GM23338 (cell line): ENCODE measurements at regions not wholly inside any gene's neighbourhood (a gene's known extent, or its start where the extent isn't known, plus 50 kb on each side); places are given as distances from the start of the nearest gene placed in this dataset.

Experiments
- ATAC-seq: fragments of 200-7000 bp; cut with Tn5 transposase; 3 replicates; pipeline ENCODE4 v1.9.1; 2020
- DNase-seq: peaks from one replicate; pipeline ENCODE4 v3.0.0-alpha.2; 2015; ENCODE audit warnings: low spot score
- H2AFZ ChIP-seq: fragments of 200-600 bp; sonication (generic); 2 replicates; pipeline ENCODE4 v1.8.0; 2016; ENCODE audit warnings: antibody characterized with exemption, mild to moderate bottlenecking, moderate library complexity
- H3F3A ChIP-seq: fragments of 200-600 bp; sonication (generic); replicated peaks from 2 replicates; pipeline ENCODE4 v1.8.0; 2017; ENCODE audit warnings: antibody characterized with exemption, mixed run types, low read depth
- H3K27ac ChIP-seq: fragments of 200-600 bp; sonication (generic); 2 replicates; pipeline ENCODE4 v1.6.1; 2016; ENCODE audit warnings: low read depth
- H3K27me3 ChIP-seq: fragments of 200-600 bp; sonication (generic); 2 replicates; pipeline ENCODE4 v1.8.0; 2016; ENCODE audit warnings: mild to moderate bottlenecking, mixed run types, moderate library complexity; ENCODE audit not compliant: insufficient read depth
- H3K36me3 ChIP-seq: fragments of 200-600 bp; sonication (generic); 2 replicates; pipeline ENCODE4 v1.8.0; 2016; ENCODE audit warnings: mild to moderate bottlenecking; ENCODE audit not compliant: insufficient read depth
- H3K4me1 ChIP-seq: fragments of 200-600 bp; sonication (generic); 2 replicates; pipeline ENCODE4 v1.8.0; 2016; ENCODE audit warnings: mild to moderate bottlenecking, moderate library complexity; ENCODE audit not compliant: insufficient read depth
- H3K4me2 ChIP-seq: fragments of 200-600 bp; sonication (generic); 2 replicates; pipeline ENCODE4 v1.7.1; 2017; ENCODE audit warnings: mixed run types
- H3K4me3 ChIP-seq: fragments of 200-600 bp; sonication (generic); 2 replicates; pipeline ENCODE4 v1.6.1; 2016; ENCODE audit warnings: mixed run types
- H3K79me2 ChIP-seq: fragments of 200-600 bp; sonication (generic); replicated peaks from 2 replicates; pipeline ENCODE4 v1.8.0; 2017; ENCODE audit warnings: mild to moderate bottlenecking; ENCODE audit not compliant: insufficient read depth
- H3K9me2 ChIP-seq: fragments of 200-600 bp; sonication (generic); 2 replicates; pipeline ENCODE4 v1.8.0; 2017; ENCODE audit not compliant: insufficient read depth
- H4K20me1 ChIP-seq: fragments of 200-600 bp; sonication (generic); replicated peaks from 2 replicates; pipeline ENCODE4 v1.8.0; 2017; ENCODE audit warnings: mild to moderate bottlenecking; ENCODE audit not compliant: insufficient read depth
- H3K27ac Mint-ChIP-seq: 2 replicates; pipeline ENCODE4 v1.8.0; 2020; ENCODE audit warnings: inconsistent platforms, mild to moderate bottlenecking, moderate library complexity, mixed read lengths
- H3K27me3 Mint-ChIP-seq: 3 replicates; pipeline ENCODE4 v1.8.0; 2022; ENCODE audit warnings: low read depth, mild to moderate bottlenecking, moderate library complexity, mixed read lengths, inconsistent platforms; ENCODE audit not compliant: insufficient read depth, poor library complexity
- H3K36me3 Mint-ChIP-seq: 3 replicates; pipeline ENCODE4 v1.8.0; 2021; ENCODE audit warnings: low read depth, mild to moderate bottlenecking, inconsistent platforms, moderate library complexity, mixed read lengths
- H3K4me1 Mint-ChIP-seq: 3 replicates; pipeline ENCODE4 v1.8.0; 2020; ENCODE audit warnings: mild to moderate bottlenecking, inconsistent platforms, mixed read lengths
- H3K4me3 Mint-ChIP-seq: 3 replicates; pipeline ENCODE4 v1.8.0; 2021; ENCODE audit warnings: moderate library complexity, mild to moderate bottlenecking, inconsistent platforms, mixed read lengths
- H3K9me3 Mint-ChIP-seq: 3 replicates; pipeline ENCODE4 v1.8.0; 2020; ENCODE audit warnings: moderate library complexity, mild to moderate bottlenecking, inconsistent platforms, mixed read lengths
- CREB1 ChIP-seq: fragments of 250-450 bp; sonication (Bioruptor Pico); IDR thresholded peaks from 2 replicates; pipeline ENCODE4 v1.5.0; 2020; ENCODE audit warnings: low read depth, mild to moderate bottlenecking, moderate library complexity
- CTCF ChIP-seq, 2 experiments: fragments of 200-600 bp in 1 of 2; sonication (generic) in 1 of 2; conservative IDR thresholded peaks; 2 replicates each; pipeline versions ENCODE4 v1.5.1 to v1.6.1; 2016 to 2017; ENCODE audit warnings: antibody characterized with exemption in 2 of 2, low read depth in 2 of 2, mild to moderate bottlenecking in 2 of 2, moderate library complexity in 1 of 2
- ETS1 ChIP-seq: IDR thresholded peaks from 2 replicates; pipeline ENCODE4 v1.6.1; 2016; ENCODE audit warnings: antibody characterized with exemption
- EZH2 ChIP-seq: fragments of 200-600 bp; sonication (generic); IDR thresholded peaks from one replicate; pipeline ENCODE4 v1.8.0; 2017; ENCODE audit warnings: antibody characterized with exemption, mild to moderate bottlenecking, low read depth; ENCODE audit not compliant: unreplicated experiment
- EZH2phosphoT487 ChIP-seq: fragments of 200-600 bp; sonication (generic); IDR thresholded peaks from one replicate; pipeline ENCODE4 v1.8.1; 2018; ENCODE audit warnings: antibody characterized with exemption; ENCODE audit not compliant: unreplicated experiment
- JUNB ChIP-seq: IDR thresholded peaks from one replicate; pipeline ENCODE4 v1.6.1; 2016; ENCODE audit warnings: antibody characterized with exemption; ENCODE audit not compliant: unreplicated experiment
- NANOG ChIP-seq: IDR thresholded peaks from 2 replicates; pipeline ENCODE4 v1.6.1; 2016; ENCODE audit warnings: antibody characterized with exemption, borderline replicate concordance
- POLR2AphosphoS5 ChIP-seq: IDR thresholded peaks from 2 replicates; pipeline ENCODE4 v1.6.1; 2016; ENCODE audit warnings: antibody characterized with exemption, low read depth
- REST ChIP-seq: IDR thresholded peaks from one replicate; pipeline ENCODE4 v1.6.1; 2018; ENCODE audit warnings: antibody characterized with exemption; ENCODE audit not compliant: unreplicated experiment
- STAT1 ChIP-seq: IDR thresholded peaks from one replicate; pipeline ENCODE4 v1.6.1; 2016; ENCODE audit warnings: antibody characterized with exemption; ENCODE audit not compliant: unreplicated experiment
- ZNF114 ChIP-seq: fragments of 250-450 bp; sonication (Bioruptor Pico); IDR thresholded peaks from 2 replicates; pipeline ENCODE4 v1.5.0; 2020; ENCODE audit warnings: mild to moderate bottlenecking, moderate library complexity
- ZNF331 ChIP-seq: fragments of 250-450 bp; sonication (Bioruptor Pico); IDR thresholded peaks from 2 replicates; pipeline ENCODE4 v1.5.0; 2020; ENCODE audit warnings: low read depth, mild to moderate bottlenecking, moderate library complexity
- ZNF462 ChIP-seq: fragments of 250-450 bp; sonication (Bioruptor Pico); IDR thresholded peaks from 2 replicates; pipeline ENCODE4 v1.5.0; 2020; ENCODE audit warnings: mild to moderate bottlenecking, moderate library complexity

DNA sequence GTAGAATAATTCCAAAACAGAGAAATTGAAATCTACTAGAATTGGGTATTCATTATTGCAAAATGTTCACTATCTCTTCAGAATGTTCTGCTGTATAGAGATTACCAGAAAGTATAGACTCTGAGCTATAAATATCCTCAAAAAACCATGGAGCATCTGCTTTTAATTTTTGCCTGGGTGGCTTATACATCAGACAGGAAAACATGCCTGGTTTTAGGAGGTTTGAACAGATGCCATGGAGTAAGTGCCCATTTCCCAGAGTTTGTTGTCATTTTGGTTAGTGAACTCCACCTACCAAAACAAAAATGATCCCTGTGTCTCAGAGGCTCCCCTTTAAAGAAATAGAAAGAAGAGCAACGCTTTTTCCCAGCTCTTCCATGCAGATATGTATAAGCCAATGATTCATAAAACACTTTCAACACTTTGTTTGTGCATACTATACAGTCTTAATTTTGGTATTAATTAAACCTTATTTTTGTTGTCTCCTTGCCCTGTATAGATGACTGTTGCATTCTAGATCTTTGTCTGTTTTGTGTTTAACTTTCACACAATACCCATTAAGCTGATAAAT is 68.7 kb downstream of the MEPE start:
- H3K27ac ChIP-seq = no peak overlapping the region
- H3K79me2 ChIP-seq = no peaks in the 10 kb centered on the region
- Mint-ChIP-seq H3K4me3 (no peak overlapping the region), H3K27me3 (no peaks in the 10 kb centered on the region), H3K9me3 (no peaks in the 10 kb centered on the region), H3K36me3 (no peaks in the 10 kb centered on the region), H3K4me1 (peaks cover 21% of the 10 kb centered on the region), H3K27ac (no peak overlapping the region)
- no peaks in the 10 kb centered on the region for H3K27me3 ChIP-seq
- TF ChIP-seq EZH2phosphoT487 (no peak), POLR2AphosphoS5 (no peak), STAT1 (no peak), ZNF331 (CRISPR knock-in tag) (no peak), ZNF114 (no peak), CREB1 (no peak), NANOG (no peak), EZH2 (no peak), ETS1 (no peak), REST (no peak), CTCF (conservative IDR thresholded peaks at IDR 0.05; ENCODE audit: low read depth in 2 of 2) (no peak), ZNF462 (CRISPR knock-in tag) (no peak), JUNB (no peak)
- DNase-seq = no peak
- H3F3A ChIP-seq = 0 out of 2 replicates have a peak, but pooled peaks cover 3% of the 10 kb centered on the region
- H3K4me1 ChIP-seq = peaks cover 17% of the 10 kb centered on the region
- no peak overlapping the region for H3K4me2 ChIP-seq
- no peaks in the 10 kb centered on the region for H3K9me2 ChIP-seq
- no peaks in the 10 kb centered on the region for H4K20me1 ChIP-seq
- H3K4me3 ChIP-seq = no peak overlapping the region
- no peaks in the 10 kb centered on the region for H3K36me3 ChIP-seq
- no peak for ATAC-seq
- H2AFZ ChIP-seq = no peak overlapping the region
